Keratinocyte (primary cell): ENCODE measurements at regions not wholly inside any gene's neighbourhood (a gene's known extent, or its start where the extent isn't known, plus 50 kb on each side); places are given as distances from the start of the nearest gene placed in this dataset.
"Not testable (repeated sequence)": the region's sequence is repeated elsewhere in the genome, so short reads cannot be mapped to it uniquely, and the experiment has no call there.

Source experiments
- CTCF ChIP-seq, 3 experiments: IDR thresholded peaks in 1 of 3; conservative IDR thresholded peaks in 1 of 3; optimal IDR thresholded peaks in 1 of 3; 2 replicates in 2 of 3; 3 replicates in 1 of 3; pipeline versions ENCODE3 to v1.5.1; 2011; ENCODE audit warnings: low read length in 3 of 3, mild to moderate bottlenecking in 3 of 3, moderate library complexity in 2 of 3, control low read depth in 1 of 3, inconsistent platforms in 1 of 3; ENCODE audit not compliant: insufficient read depth in 2 of 3; ENCODE audit errors: extremely low read depth in 1 of 3
- EZH2 ChIP-seq: IDR thresholded peaks from one replicate; pipeline ENCODE4 v1.6.1; 2012; ENCODE audit warnings: inconsistent platforms, mild to moderate bottlenecking, low read length, moderate library complexity

- TF ChIP-seq CTCF (optimal IDR thresholded peaks at IDR 0.05 in 1 of 3, IDR thresholded peaks at IDR 0.05 in 1 of 3, conservative IDR thresholded peaks at IDR 0.05 in 1 of 3; ENCODE audit: extremely low read depth in 1 of 3, insufficient read depth in 2 of 3, low read length in 3 of 3); EZH2: not testable (repeated sequence)
These were observed 113.6 kb downstream of the PRR15 start for GRCh38 chr7:29677254-29677653.
